Activated CD4-positive, alpha-beta T cell treated with anti-CD3 and anti-CD28 coated beads, Interleukin-2, Interleukin-6, amounts not matched to agents 100 ng/mL and 50 ng/mL, durations not matched to agents 16 hours and 8 hours (primary cell): ENCODE measurements at regions not wholly inside any gene's neighbourhood (a gene's known extent, or its start where the extent isn't known, plus 50 kb on each side); places are given as distances from the start of the nearest gene placed in this dataset.

ENCODE experiments used
- DNase-seq: peaks from one replicate; pipeline ENCODE4 v3.0.0-alpha.2; 2020

DNA sequence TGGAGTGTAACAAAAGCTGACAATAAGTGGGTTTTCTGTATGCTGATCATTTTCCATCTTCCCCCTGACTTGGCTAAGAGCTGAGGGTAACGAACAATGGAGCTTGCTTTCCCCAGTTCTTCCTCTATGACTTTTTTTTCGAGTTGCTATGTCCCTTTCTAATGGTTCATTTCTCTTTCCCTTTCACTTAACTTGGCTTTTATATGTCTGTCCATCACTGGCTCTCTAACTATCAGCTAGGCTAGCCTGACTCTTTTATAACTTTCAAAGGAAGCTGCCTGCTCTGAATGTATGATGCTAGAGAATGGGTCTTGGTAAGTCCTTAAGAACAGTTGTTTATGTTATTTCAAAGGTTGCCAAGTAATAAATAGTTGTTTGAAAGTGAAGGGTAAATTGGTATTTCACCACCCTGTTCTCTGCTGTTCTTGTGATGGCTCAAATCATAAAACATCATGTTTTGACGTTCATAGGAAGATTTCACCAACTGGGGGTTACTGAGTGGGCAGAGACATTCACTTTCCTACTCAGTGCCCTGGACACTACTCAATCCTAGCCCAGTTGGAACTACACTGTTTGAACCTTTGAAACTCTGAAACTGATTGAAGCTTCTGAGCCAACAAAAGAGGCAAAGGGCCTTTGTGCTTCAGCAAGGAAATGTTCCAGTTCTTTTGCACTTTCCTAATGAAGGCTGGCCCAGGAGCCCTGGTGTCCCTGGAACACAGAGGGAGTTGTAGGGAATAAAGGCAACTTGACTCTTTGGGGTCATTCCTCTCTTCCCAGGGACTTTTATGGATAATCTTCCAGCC is 85.4 kb upstream of the PHYHIPL start:
- DNase-seq = no peak

DNA sequence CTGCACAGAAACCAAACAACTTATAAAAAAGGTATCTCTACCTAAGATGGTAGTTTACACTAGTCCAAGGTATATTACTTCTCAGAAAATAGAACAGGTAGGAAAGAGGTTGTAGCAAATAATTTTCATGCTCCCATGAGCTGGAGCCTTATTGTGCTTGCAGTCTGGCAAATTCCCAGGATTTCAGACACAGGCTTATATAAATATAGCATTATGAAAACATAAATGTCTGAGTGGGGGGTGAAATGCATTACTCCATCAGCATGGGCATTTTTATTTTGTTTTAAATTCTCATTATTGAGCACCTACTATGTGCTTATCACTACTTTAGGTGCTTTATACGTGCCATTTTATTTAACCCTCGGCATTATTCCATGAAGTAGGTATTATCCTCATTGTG is 83.0 kb upstream of the PHYHIPL start:
- no peak for DNase-seq

DNA sequence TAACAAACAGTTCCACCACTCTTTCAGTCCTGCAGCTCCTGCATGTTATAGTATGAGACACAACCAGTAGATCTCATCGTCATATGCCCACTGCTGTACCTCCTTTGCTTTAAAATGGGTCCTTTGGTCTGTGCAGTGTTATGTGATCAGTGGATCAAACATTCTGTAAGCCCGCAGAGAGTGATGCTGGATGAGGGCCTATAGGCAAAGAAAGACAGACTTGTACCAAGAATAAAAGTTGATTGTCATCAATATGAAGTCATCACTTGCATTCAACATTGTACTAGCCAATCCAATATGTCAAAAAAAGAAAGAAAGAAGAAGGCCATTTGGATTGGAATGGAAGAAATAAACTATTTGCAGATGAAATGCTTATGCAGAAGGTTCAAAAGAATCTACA is 79.8 kb upstream of the PHYHIPL start:
- DNase-seq = no peak

DNA sequence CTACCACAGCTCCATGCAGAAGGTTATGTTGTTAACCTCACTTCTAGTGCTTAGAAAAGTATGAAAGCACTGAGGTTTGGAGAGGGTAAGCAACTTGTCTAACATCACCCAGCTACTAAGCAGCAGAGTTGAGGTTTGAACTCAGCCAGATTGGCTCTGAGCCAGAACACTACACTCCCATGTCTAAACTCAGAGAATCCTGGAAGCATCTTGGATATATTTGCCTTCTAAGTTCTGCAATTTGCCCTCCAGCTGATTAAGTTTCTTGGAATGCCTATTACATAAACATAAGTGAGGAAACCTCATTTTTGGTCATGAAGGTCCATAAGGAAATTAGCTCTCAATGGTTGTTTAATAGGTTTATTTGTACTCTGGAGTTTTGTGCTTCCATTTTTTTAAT is 78.1 kb upstream of the PHYHIPL start:
- DNase-seq = no peak

DNA sequence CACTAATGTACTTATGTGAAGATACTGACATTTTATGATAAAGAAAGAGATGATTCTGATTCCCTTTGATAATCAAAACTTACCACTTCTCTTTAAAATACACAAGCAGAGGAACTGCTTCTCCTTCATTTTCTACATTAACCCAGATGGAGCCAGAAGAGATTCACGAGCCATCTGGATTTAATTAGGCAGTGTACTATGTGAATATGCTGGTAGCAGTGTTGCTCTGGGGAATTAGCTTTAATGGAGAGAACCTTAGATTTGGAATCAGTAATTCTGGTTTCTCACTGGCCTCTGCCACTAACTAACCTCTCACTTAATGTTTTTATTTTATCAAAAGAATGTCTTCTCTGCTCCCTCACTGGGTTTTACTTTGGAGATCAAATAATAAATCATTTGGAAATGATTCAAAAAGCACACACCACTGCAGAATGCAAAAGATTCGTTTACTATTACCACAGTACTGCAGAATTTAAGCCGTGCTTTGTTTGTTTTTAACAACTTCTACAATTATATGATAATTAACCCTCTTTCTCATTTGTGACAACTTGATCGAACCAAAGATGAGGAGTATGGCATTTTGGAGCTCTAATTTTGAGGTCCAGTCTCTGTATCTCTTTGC is 77.5 kb upstream of the PHYHIPL start:
- no peak for DNase-seq

DNA sequence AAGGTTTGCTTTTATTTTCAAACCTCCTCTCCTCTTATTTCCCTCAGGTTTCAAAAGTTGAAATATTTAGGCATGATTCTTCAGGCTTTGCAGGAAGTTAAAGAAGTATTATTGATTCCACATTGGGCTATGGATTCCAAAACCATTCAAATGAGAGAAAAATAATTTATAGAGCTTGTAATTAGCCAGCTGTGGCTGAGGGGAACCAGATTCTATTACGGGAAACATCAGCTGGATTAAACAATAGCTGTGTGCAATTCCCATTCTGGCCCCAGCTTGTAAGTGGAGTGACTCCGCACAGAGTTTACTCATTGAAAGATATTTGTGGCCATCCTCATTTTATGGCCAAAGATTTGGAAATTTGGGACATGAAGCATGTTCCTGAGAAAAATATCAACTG is 77.0 kb upstream of the PHYHIPL start:
- no peak for DNase-seq

DNA sequence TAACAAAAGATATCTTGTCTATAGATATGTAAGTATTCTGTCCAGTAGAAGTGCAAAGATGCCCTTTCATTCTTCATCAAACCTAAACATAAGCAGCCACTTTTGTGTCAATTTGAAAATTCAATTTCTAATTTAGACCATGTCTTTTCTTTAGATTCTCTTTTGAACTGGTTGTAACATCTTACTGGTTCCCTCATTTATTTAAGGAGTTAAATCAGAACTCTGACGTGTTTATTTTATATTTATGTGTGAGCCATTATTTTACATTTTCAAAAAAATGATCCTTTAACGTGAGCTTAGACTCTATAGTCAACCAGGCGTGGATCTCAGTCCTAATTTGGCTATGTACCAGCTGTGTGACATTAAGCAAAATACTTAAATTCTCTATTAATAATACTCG is 74.0 kb upstream of the PHYHIPL start:
- no peak for DNase-seq

DNA sequence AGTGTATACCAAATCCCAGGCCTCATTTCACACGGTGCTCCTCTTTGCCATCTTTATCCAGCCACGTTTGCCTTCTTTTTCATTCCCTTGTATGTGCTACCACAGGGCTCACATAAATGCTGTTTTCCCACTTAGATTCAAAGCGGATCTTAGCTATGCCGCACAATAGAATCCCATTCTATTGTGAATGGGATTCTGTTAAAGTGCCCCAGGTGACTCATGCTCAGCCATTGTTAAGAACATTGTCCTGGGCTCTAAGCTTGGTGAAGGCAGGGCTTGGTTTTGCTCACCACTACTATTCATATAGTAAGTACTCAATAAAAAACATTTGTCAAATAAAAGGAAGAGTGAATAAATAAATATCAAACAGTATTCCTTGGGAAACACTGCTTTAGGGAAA is 72.3 kb upstream of the PHYHIPL start:
- no peak for DNase-seq

DNA sequence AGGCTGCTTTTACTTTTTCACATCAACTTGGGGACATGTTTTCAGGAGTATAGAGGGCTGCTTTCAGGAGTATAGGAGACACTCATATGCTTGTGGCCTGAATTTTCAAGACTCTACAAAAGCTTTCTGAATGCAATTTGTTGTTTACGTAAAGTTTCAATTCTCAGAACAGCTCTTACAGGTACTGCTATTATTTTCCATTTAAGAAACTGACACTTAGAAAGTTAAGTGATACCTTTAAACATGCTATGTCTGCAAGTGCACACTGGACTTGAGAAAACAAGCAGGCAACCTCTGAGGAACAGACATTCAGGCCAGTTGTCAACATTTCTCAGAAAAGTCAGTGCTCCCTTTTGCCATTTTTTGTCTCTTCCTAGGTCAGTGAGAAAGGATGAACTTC is 70.0 kb upstream of the PHYHIPL start:
- no peak for DNase-seq

DNA sequence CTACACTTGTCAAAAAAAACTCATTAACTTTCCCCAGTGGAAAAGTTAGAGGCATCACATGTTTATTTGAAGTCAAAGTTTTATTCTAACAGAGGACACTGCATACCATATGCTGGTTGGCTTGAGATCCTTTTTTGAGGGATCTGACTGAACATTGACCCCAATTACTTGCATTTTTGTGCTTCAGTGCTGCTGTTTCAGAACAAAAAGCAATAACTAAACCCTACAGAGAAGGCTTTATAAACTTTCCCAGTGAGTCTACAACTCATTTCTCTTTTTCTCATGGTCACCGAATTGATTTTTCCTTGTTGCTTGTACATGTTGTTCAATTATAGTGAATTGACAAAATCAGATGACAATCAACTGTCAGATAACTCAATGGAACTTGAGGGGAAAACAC is 69.3 kb upstream of the PHYHIPL start:
- DNase-seq = no peak

DNA sequence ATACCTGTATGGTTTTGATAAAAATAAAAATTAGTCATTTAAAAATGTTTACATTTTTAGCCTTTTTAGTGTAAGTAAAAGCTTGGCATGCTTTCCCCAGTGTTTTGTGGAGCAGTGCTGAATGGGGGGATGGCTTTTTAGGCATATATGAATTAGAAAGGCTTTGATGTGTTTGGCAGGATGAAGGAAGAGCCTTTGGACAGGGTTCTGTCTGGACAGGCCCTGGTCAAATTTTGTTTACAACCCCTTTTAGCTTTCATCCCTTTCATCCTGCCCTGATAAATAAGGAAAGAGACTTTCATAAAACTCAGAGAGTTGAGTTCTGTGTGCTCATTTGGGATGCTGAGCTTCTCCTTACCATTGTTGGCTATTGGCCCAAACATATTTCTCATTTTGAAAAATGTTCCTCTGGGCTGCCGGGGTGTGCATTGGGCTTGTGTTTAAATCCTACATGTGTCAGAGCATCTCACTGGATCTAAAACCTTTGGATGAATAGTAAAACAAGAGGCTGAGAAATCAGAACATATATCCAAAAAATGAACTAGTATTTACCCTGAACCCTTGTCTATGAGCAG is 68.1 kb upstream of the PHYHIPL start:
- no peak for DNase-seq

DNA sequence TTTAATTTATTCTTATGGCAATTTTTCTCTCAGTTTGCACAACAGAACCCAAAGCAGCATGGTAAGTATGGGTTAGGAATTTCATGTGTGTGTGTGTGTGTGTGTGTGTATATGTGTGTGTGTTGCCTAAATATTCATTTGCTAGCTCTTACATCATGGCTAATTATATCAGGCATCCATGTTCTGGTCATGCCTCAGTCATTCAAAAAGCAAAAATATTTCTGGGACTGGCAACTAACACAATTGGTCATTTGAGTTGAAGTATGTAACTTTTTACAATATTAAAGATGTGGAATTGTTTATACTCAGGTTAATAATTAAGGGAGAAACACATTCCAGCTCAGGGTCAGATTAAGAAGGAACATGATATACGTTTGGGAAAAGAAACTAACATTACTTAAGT is 67.6 kb upstream of the PHYHIPL start:
- DNase-seq = no peak

DNA sequence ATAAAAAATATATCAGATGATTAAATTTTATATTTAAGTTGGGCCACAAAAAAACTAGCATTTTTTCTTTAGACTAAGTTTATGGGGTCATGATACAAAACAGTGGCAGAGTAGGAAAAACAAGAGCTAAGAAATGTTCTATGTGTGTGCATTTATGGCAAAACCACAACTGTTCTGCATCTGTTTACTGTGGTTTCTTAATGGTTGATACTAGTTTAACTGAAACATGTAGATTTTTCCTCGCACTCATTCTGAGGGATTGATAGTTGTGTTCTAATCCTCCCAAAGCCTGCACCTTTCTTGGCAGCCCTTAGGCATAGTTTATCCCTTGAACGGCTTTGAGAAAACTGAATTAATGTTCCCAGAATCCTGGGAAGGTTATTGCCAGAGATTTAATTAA is 66.6 kb upstream of the PHYHIPL start:
- DNase-seq = no peak

DNA sequence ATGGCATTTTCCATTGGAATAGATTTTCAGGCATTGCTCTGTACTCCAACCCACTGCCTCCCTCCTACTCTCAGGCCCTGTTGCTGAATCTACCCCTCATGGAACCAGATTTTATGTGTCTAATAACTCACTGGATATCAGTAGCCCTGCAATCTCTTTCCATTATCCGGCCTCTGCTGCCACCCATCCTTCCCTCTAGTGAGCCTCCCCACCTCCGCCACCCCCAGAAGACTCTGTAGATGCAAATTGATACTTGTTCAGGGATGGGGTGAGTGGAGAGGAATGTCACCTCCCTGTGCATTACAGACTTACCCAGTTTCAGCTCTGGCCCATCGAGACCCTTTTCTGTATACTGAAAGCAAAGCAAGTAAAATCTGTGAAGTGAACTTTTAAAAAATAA is 52.3 kb upstream of the PHYHIPL start:
- DNase-seq = no peak

DNA sequence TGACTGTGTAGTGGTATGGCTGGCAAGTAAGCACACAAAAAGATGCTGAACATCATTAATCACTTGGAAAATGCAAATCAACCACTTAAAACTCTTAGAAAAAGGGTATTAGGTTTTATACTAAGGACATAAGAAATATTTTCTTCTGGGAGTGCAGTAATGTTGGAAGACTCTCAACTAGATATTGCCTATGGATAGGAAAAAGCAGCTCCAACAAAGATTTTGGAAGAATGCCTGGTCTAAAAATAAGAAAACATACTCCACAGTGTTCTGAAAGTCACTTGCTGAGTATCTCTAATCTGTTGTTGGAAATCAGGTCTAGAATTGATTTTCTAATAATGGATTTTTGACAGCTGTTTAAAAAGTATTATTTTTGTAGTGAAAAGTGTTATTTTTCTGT is 50.8 kb upstream of the PHYHIPL start:
- no peak for DNase-seq

DNA sequence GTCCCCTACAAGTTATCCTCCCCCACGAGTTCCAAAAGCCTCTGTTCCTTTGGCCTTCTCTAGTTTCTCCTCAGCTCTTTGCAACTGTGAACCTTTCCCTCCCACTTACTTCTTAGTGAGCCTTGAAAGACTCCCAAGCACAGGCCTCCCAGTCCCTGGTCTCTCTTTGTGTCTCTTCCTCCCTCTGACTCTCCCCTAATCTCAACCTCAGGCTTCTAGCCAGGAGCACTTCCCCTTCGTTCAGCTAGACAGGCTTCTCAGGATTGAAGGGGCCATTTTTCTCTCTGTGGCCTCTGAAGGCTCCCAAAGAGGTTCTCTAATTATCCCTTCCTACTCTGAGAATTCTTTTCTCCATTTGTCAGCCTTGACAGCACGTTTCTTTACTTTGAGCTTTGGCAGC is 50.2 kb upstream of the PHYHIPL start:
- no peak for DNase-seq
